Stimulated activated CD8-positive, alpha-beta memory T cell treated with anti-CD3 and anti-CD28 coated beads, Interleukin-15, amount 100 ng/mL, for 1 hour (primary cell): ENCODE measurements at regions not wholly inside any gene's neighbourhood (a gene's known extent, or its start where the extent isn't known, plus 50 kb on each side); places are given as distances from the start of the nearest gene placed in this dataset.
A peak's percentile ranks its signal among the peaks of the same experiment; 100 is the strongest.
"Not testable (repeated sequence)": the region's sequence is repeated elsewhere in the genome, so short reads cannot be mapped to it uniquely, and the experiment has no call there.

Experiments used
- DNase-seq: peaks from one replicate; pipeline ENCODE4 v3.0.0-alpha.2; 2020; ENCODE audit warnings: low read depth

- DNase-seq = no peak
Measured at GRCh38 chr22:22946131-22946530, 58.5 kb downstream of the IGLL5 start.

- no peak for DNase-seq
Measured at GRCh38 chr22:22948651-22949571, 61.3 kb downstream of the IGLL5 start.

GRCh38 chr22:22949953-22950352 is 62.3 kb downstream of the IGLL5 start:
- no peak for DNase-seq

GRCh38 chr22:22951035-22951434 is 63.4 kb downstream of the IGLL5 start:
- no peak for DNase-seq

- DNase-seq = no peak
Measured at GRCh38 chr22:22952531-22953280, 65.1 kb downstream of the IGLL5 start.

- no peak for DNase-seq
Measured at GRCh38 chr22:22953791-22954190, 66.2 kb downstream of the IGLL5 start.

- DNase-seq = no peak
Measured at GRCh38 chr22:22954656-22955055, 67.0 kb downstream of the IGLL5 start.

- DNase-seq = no peak
Measured at GRCh38 chr22:22955276-22955798, 67.7 kb downstream of the IGLL5 start.

GRCh38 chr22:22955866-22956535 is 68.4 kb downstream of the IGLL5 start:
- DNase-seq = peak; percentile 29

- DNase-seq = no peak
Measured at GRCh38 chr22:22957090-22957489, 69.5 kb downstream of the IGLL5 start.

GRCh38 chr22:22958621-22959020 is 71.0 kb downstream of the IGLL5 start:
- no peak for DNase-seq

- peak; percentile 59 for DNase-seq
Measured at GRCh38 chr22:22959147-22959827, 71.7 kb downstream of the IGLL5 start.

- DNase-seq = no peak
Measured at GRCh38 chr22:22960307-22960706, 72.7 kb downstream of the IGLL5 start.

- no peak for DNase-seq
Measured at GRCh38 chr22:22961574-22961973, 74.0 kb downstream of the IGLL5 start.

- DNase-seq = no peak
Measured at GRCh38 chr22:22968366-22968765, 80.8 kb downstream of the IGLL5 start.

- not testable (repeated sequence) for DNase-seq
Measured at GRCh38 chr22:22972605-22973004, 85.0 kb downstream of the IGLL5 start.

- DNase-seq = no peak
Measured at GRCh38 chr22:22973336-22973735, 85.7 kb downstream of the IGLL5 start.

- no peak for DNase-seq
Measured at GRCh38 chr22:22974156-22974555, 86.5 kb downstream of the IGLL5 start.

- no peak for DNase-seq
Measured at GRCh38 chr22:22974795-22975580, 87.4 kb downstream of the IGLL5 start.

- no peak for DNase-seq
Measured at GRCh38 chr22:22976033-22976922, 88.7 kb downstream of the IGLL5 start.
